Stomach smooth muscle (tissue), 2 donors: ENCODE measurements at regions not wholly inside any gene's neighbourhood (a gene's known extent, or its start where the extent isn't known, plus 50 kb on each side); places are given as distances from the start of the nearest gene placed in this dataset.

Experiments
- H3K27ac ChIP-seq: one replicate; pipeline ENCODE4 v1.7.0; 2013; ENCODE audit warnings: mild to moderate bottlenecking, low read length, inconsistent platforms
- H3K27me3 ChIP-seq, 2 donors: one replicate each; pipeline ENCODE4 v1.7.0; 2013; ENCODE audit warnings: low read length in 2 of 2; ENCODE audit not compliant: insufficient read depth in 2 of 2, control insufficient read depth in 1 of 2
- H3K36me3 ChIP-seq, 2 donors: one replicate each; pipeline ENCODE4 v1.7.0; 2013; ENCODE audit warnings: low read length in 2 of 2; ENCODE audit not compliant: control insufficient read depth in 2 of 2, insufficient read depth in 2 of 2
- H3K4me1 ChIP-seq: one replicate; pipeline ENCODE4 v1.7.0; 2013; ENCODE audit warnings: low read length; ENCODE audit not compliant: control insufficient read depth, insufficient read depth
- H3K4me3 ChIP-seq, 2 donors: one replicate each; pipeline ENCODE4 v1.7.0; 2013; ENCODE audit warnings: low read length in 2 of 2
- H3K9ac ChIP-seq, 2 donors: one replicate each; pipeline ENCODE4 v1.7.0; 2013; ENCODE audit warnings: low read length in 2 of 2, mild to moderate bottlenecking in 1 of 2
- H3K9me3 ChIP-seq, 2 donors: one replicate each; pipeline ENCODE4 v1.7.0; 2013; ENCODE audit warnings: low read length in 2 of 2; ENCODE audit not compliant: control insufficient read depth in 2 of 2
- donor health status: healthy.
- donor health status: Pancreatic carcinoma.

- H3K27me3 ChIP-seq: no peaks in the 10 kb centered on the region
- H3K4me3 ChIP-seq: no peak overlapping the region
- no peak overlapping the region for H3K27ac ChIP-seq
- no peak overlapping the region for H3K9ac ChIP-seq
- H3K36me3 ChIP-seq: no peaks in the 10 kb centered on the region
- H3K4me1 ChIP-seq: no peaks in the 10 kb centered on the region
- no peaks in the 10 kb centered on the region for H3K9me3 ChIP-seq
Observed at GRCh38 chr3:147744967-147745366, 335.8 kb downstream of the ZIC1 start.

GRCh38 chr3:147755310-147755709, 346.1 kb downstream of the ZIC1 start:
- no peaks in the 10 kb centered on the region for H3K4me1 ChIP-seq
- H3K27me3 ChIP-seq: no peaks in the 10 kb centered on the region

GRCh38 chr3:147756476-147756875, 347.3 kb downstream of the ZIC1 start:
- Histone ChIP-seq H3K27me3 (no peaks in the 10 kb centered on the region), H3K9me3 (no peaks in the 10 kb centered on the region), H3K4me3 (no peak overlapping the region), H3K9ac (no peak overlapping the region), H3K27ac (peak overlapping the region; percentile 6), H3K4me1 (no peaks in the 10 kb centered on the region), H3K36me3 (no peaks in the 10 kb centered on the region)

More at GRCh38 chr3:147755310-147755709, 346.1 kb downstream of the ZIC1 start:
- Histone ChIP-seq H3K36me3 (no peaks in the 10 kb centered on the region), H3K27ac (no peak overlapping the region), H3K4me3 (no peak overlapping the region), H3K9ac (no peak overlapping the region), H3K9me3 (no peaks in the 10 kb centered on the region)

- Histone ChIP-seq H3K4me1 (no peaks in the 10 kb centered on the region), H3K27ac (no peak overlapping the region), H3K9me3 (no peaks in the 10 kb centered on the region), H3K9ac (no peak overlapping the region), H3K27me3 (no peaks in the 10 kb centered on the region), H3K4me3 (no peak overlapping the region), H3K36me3 (no peaks in the 10 kb centered on the region)
Observed at GRCh38 chr3:147757866-147758265, 348.7 kb downstream of the ZIC1 start.

GRCh38 chr3:147758771-147759170, 349.6 kb downstream of the ZIC1 start:
- Histone ChIP-seq H3K27ac (no peak overlapping the region), H3K9me3 (no peaks in the 10 kb centered on the region), H3K27me3 (no peaks in the 10 kb centered on the region), H3K9ac (no peak overlapping the region), H3K4me1 (no peaks in the 10 kb centered on the region), H3K36me3 (no peaks in the 10 kb centered on the region), H3K4me3 (no peak overlapping the region)

GRCh38 chr3:147760085-147760484, 350.9 kb downstream of the ZIC1 start:
- H3K4me1 ChIP-seq: no peaks in the 10 kb centered on the region
- H3K9ac ChIP-seq: no peak overlapping the region
- H3K27me3 ChIP-seq: no peaks in the 10 kb centered on the region
- no peaks in the 10 kb centered on the region for H3K9me3 ChIP-seq
- H3K4me3 ChIP-seq: no peak overlapping the region
- H3K36me3 ChIP-seq: no peaks in the 10 kb centered on the region
- H3K27ac ChIP-seq: no peak overlapping the region

GRCh38 chr3:147760941-147761340, 351.8 kb downstream of the ZIC1 start:
- no peak overlapping the region for H3K9ac ChIP-seq
- no peaks in the 10 kb centered on the region for H3K9me3 ChIP-seq
- H3K4me1 ChIP-seq: no peaks in the 10 kb centered on the region
- no peaks in the 10 kb centered on the region for H3K27me3 ChIP-seq
- H3K27ac ChIP-seq: no peak overlapping the region
- no peak overlapping the region for H3K4me3 ChIP-seq
- no peaks in the 10 kb centered on the region for H3K36me3 ChIP-seq

- Histone ChIP-seq H3K4me1 (no peaks in the 10 kb centered on the region), H3K27me3 (no peaks in the 10 kb centered on the region), H3K4me3 (no peak overlapping the region), H3K9ac (no peak overlapping the region), H3K27ac (no peak overlapping the region), H3K36me3 (no peaks in the 10 kb centered on the region), H3K9me3 (no peaks in the 10 kb centered on the region)
Observed at GRCh38 chr3:147773116-147773630, 364.0 kb downstream of the ZIC1 start.

- Histone ChIP-seq H3K36me3 (no peaks in the 10 kb centered on the region), H3K27ac (no peak overlapping the region), H3K9me3 (no peaks in the 10 kb centered on the region), H3K9ac (no peak overlapping the region), H3K27me3 (no peaks in the 10 kb centered on the region), H3K4me3 (no peak overlapping the region), H3K4me1 (no peaks in the 10 kb centered on the region)
Observed at GRCh38 chr3:147775411-147775810, 366.2 kb downstream of the ZIC1 start.

- Histone ChIP-seq H3K36me3 (no peaks in the 10 kb centered on the region), H3K9ac (no peak overlapping the region), H3K4me1 (no peaks in the 10 kb centered on the region), H3K27me3 (no peaks in the 10 kb centered on the region), H3K4me3 (no peak overlapping the region), H3K27ac (no peak overlapping the region), H3K9me3 (no peaks in the 10 kb centered on the region)
Observed at GRCh38 chr3:147775816-147776530, 366.8 kb downstream of the ZIC1 start.

GRCh38 chr3:147793841-147794240, 384.7 kb downstream of the ZIC1 start:
- H3K4me1 ChIP-seq: no peaks in the 10 kb centered on the region

More at GRCh38 chr3:147793841-147794240, 384.7 kb downstream of the ZIC1 start:
- Histone ChIP-seq H3K4me3 (no peak overlapping the region), H3K36me3 (no peaks in the 10 kb centered on the region), H3K27ac (no peak overlapping the region), H3K9ac (no peak overlapping the region), H3K27me3 (no peaks in the 10 kb centered on the region), H3K9me3 (no peaks in the 10 kb centered on the region)
